ENCODE measurements at regions not wholly inside any gene's neighbourhood (a gene's known extent, or its start where the extent isn't known, plus 50 kb on each side); places are given as distances from the start of the nearest gene placed in this dataset.

GRCh38 chr18:54433368-54433767 lies 75.7 kb downstream of the C18orf54 start:
- Histone ChIP-seq H3K79me2 (ENCODE audit: insufficient read depth, low read length) (no peaks in the 10 kb centered on the region), H3F3A (ENCODE audit: insufficient read depth) (no peaks in the 10 kb centered on the region), H3K9me2 (replicated peaks; ENCODE audit: insufficient read depth, low read length) (no peaks in the 10 kb centered on the region), H3K4me3 (ENCODE audit: insufficient read depth, low read length, poor library complexity, severe bottlenecking) (no peak overlapping the region), H3K4me2 (ENCODE audit: low read depth, low read length, poor library complexity, severe bottlenecking) (no peak overlapping the region), H3K36me3 (ENCODE audit: low read length) (no peaks in the 10 kb centered on the region), H3K9ac (ENCODE audit: low read length) (no peak overlapping the region), H3K27ac (ENCODE audit: low read depth, low read length) (no peak overlapping the region), H2AFZ (ENCODE audit: low read depth, low read length, severe bottlenecking) (no peak overlapping the region), H4K20me1 (ENCODE audit: low read depth, low read length) (no peaks in the 10 kb centered on the region), H3K9me3 (ENCODE audit: insufficient read depth, low read length) (no peaks in the 10 kb centered on the region), H3K27me3 (ENCODE audit: low read length) (no peaks in the 10 kb centered on the region)
- TF ChIP-seq CTCF (IDR thresholded peaks at IDR 0.05; ENCODE audit: insufficient read depth, low read length, poor library complexity, severe bottlenecking) (no peak), EZH2phosphoT487 (conservative IDR thresholded peaks at IDR 0.05; ENCODE audit: low read length) (no peak)

- H3K4me3 ChIP-seq (ENCODE audit: insufficient read depth, low read length, poor library complexity, severe bottlenecking): no peak overlapping the region
- TF ChIP-seq CTCF (IDR thresholded peaks at IDR 0.05; ENCODE audit: insufficient read depth, low read length, poor library complexity, severe bottlenecking) (no peak), EZH2phosphoT487 (conservative IDR thresholded peaks at IDR 0.05; ENCODE audit: low read length) (no peak)
- no peaks in the 10 kb centered on the region for H3K79me2 ChIP-seq (ENCODE audit: insufficient read depth, low read length)
- H3K9me2 ChIP-seq (replicated peaks; ENCODE audit: insufficient read depth, low read length): no peaks in the 10 kb centered on the region
- H3K9ac ChIP-seq (ENCODE audit: low read length): no peak overlapping the region
- no peaks in the 10 kb centered on the region for H3K9me3 ChIP-seq (ENCODE audit: insufficient read depth, low read length)
- H4K20me1 ChIP-seq (ENCODE audit: low read depth, low read length): no peaks in the 10 kb centered on the region
- H2AFZ ChIP-seq (ENCODE audit: low read depth, low read length, severe bottlenecking): no peak overlapping the region
- no peak overlapping the region for H3K27ac ChIP-seq (ENCODE audit: low read depth, low read length)
- no peaks in the 10 kb centered on the region for H3F3A ChIP-seq (ENCODE audit: insufficient read depth)
- no peaks in the 10 kb centered on the region for H3K36me3 ChIP-seq (ENCODE audit: low read length)
- H3K4me2 ChIP-seq (ENCODE audit: low read depth, low read length, poor library complexity, severe bottlenecking): no peak overlapping the region
- H3K27me3 ChIP-seq (ENCODE audit: low read length): no peaks in the 10 kb centered on the region
These were observed 76.2 kb downstream of the C18orf54 start for GRCh38 chr18:54433857-54434256.

GRCh38 chr18:54434453-54434852 lies 76.7 kb downstream of the C18orf54 start:
- Histone ChIP-seq H3K79me2 (ENCODE audit: insufficient read depth, low read length) (no peaks in the 10 kb centered on the region), H3K9ac (ENCODE audit: low read length) (no peak overlapping the region)

More at GRCh38 chr18:54434453-54434852, 76.7 kb downstream of the C18orf54 start:
- no peak overlapping the region for H3K4me2 ChIP-seq (ENCODE audit: low read depth, low read length, poor library complexity, severe bottlenecking)
- H3K4me3 ChIP-seq (ENCODE audit: insufficient read depth, low read length, poor library complexity, severe bottlenecking): no peak overlapping the region
- TF ChIP-seq EZH2phosphoT487 (conservative IDR thresholded peaks at IDR 0.05; ENCODE audit: low read length) (no peak), CTCF (IDR thresholded peaks at IDR 0.05; ENCODE audit: insufficient read depth, low read length, poor library complexity, severe bottlenecking) (no peak)
- H3K9me2 ChIP-seq (replicated peaks; ENCODE audit: insufficient read depth, low read length): no peaks in the 10 kb centered on the region
- no peak overlapping the region for H2AFZ ChIP-seq (ENCODE audit: low read depth, low read length, severe bottlenecking)
- no peaks in the 10 kb centered on the region for H3F3A ChIP-seq (ENCODE audit: insufficient read depth)
- H3K27me3 ChIP-seq (ENCODE audit: low read length): no peaks in the 10 kb centered on the region
- H3K36me3 ChIP-seq (ENCODE audit: low read length): no peaks in the 10 kb centered on the region
- no peaks in the 10 kb centered on the region for H3K9me3 ChIP-seq (ENCODE audit: insufficient read depth, low read length)
- H4K20me1 ChIP-seq (ENCODE audit: low read depth, low read length): no peaks in the 10 kb centered on the region
- no peak overlapping the region for H3K27ac ChIP-seq (ENCODE audit: low read depth, low read length)
